Spleen (tissue), 11 donors: ENCODE measurements at regions not wholly inside any gene's neighbourhood (a gene's known extent, or its start where the extent isn't known, plus 50 kb on each side); places are given as distances from the start of the nearest gene placed in this dataset.

Source experiments
- DNase-seq: peaks from one replicate; pipeline ENCODE4 v3.0.0-alpha.2; 2020
- H3K27ac ChIP-seq, 8 donors: fragments of 200-600 bp; sonication (generic) in 7 of 8; 1 replicate in 4 of 8; 2 replicates in 4 of 8; pipeline versions ENCODE4 v1.5.0 to v1.8.0; 2016 to 2021; ENCODE audit warnings: inconsistent platforms in 4 of 8, mild to moderate bottlenecking in 4 of 8, moderate library complexity in 1 of 8
- H3K27me3 ChIP-seq, 7 donors: fragments of 200-600 bp; sonication (generic) in 6 of 7; replicated peaks in 1 of 7; 1 replicate in 4 of 7; 2 replicates in 3 of 7; pipeline versions ENCODE4 v1.5.0 to v1.8.0; 2016 to 2021; ENCODE audit warnings: inconsistent platforms in 3 of 7, mild to moderate bottlenecking in 1 of 7
- H3K36me3 ChIP-seq, 6 donors: fragments of 200-600 bp; sonication (generic) in 5 of 6; 1 replicate in 4 of 6; 2 replicates in 2 of 6; pipeline versions ENCODE4 v1.5.0 to v1.8.0; 2016 to 2021; ENCODE audit warnings: inconsistent platforms in 2 of 6
- H3K4me1 ChIP-seq, 6 donors: fragments of 200-600 bp; sonication (generic) in 5 of 6; 1 replicate in 3 of 6; 2 replicates in 3 of 6; pipeline versions ENCODE4 v1.5.0 to v1.8.0; 2016 to 2021; ENCODE audit warnings: inconsistent platforms in 3 of 6
- H3K4me3 ChIP-seq, 8 donors: fragments of 200-600 bp; sonication (generic) in 7 of 8; 1 replicate in 4 of 8; 2 replicates in 4 of 8; pipeline versions ENCODE4 v1.5.0 to v1.8.0; 2016 to 2021; ENCODE audit warnings: inconsistent platforms in 4 of 8, mild to moderate bottlenecking in 4 of 8, moderate library complexity in 2 of 8
- H3K9me3 ChIP-seq, 8 donors: fragments of 200-600 bp; sonication (generic) in 7 of 8; 1 replicate in 4 of 8; 2 replicates in 4 of 8; pipeline versions ENCODE4 v1.5.0 to v1.8.0; 2016 to 2021; ENCODE audit warnings: inconsistent platforms in 4 of 8
- POLR2A ChIP-seq, 3 donors: fragments of 450-650 bp; IDR thresholded peaks; one replicate each; pipeline ENCODE4 v1.5.1; 2017; ENCODE audit warnings: antibody characterized with exemption in 3 of 3, mild to moderate bottlenecking in 1 of 3
- POLR2AphosphoS5 ChIP-seq, 3 donors: sonication (generic); formaldehyde crosslinking; IDR thresholded peaks; one replicate each; pipeline ENCODE4 v1.5.1; 2017; ENCODE audit warnings: antibody characterized with exemption in 3 of 3
- WGBS, 5 donors: extraction: QIAGEN DNeasy Blood & Tissue Kit in 3 of 5; methylation state at CpG; one replicate each; pipeline versions ENCODE4 v1.1.5 to v1.1.7; 2013 to 2018; 5-methylcytosine and 5-hydroxymethylcytosine counted together
- intact Hi-C: fragments of 100-400 bp; cut with DNase I; formaldehyde crosslinking; loops from one replicate; pipeline ENCODE4 v1.15.0; 2023; ENCODE audit warnings: low total_unique reads
- TF ChIP-seq, protein P1 (sequence below), 11 experiments: fragments of 200-600 bp in 7 of 11; fragments of 450-650 bp in 4 of 11; sonication (generic) in 4 of 11; IDR thresholded peaks in 8 of 11; conservative IDR thresholded peaks in 3 of 11; 1 replicate in 7 of 11; 2 replicates in 4 of 11; pipeline versions ENCODE4 v1.4.0 to v1.8.0; 2016 to 2021; ENCODE audit warnings: antibody characterized with exemption in 11 of 11, inconsistent platforms in 4 of 11, mild to moderate bottlenecking in 1 of 11
- donor health status: healthy with polysubstance abuse.
- donor health status: DM: no; HTN: no; CAD: no; lungs with moderate emphysema.
- donor health status: DM: no; HTN: no; CAD: no.
- donor health status: Bipolar disorder and iron deficiency.
- donor health status: healthy.
- donor health status: DM: no; HTN: no; CAD: no.
- donor health status: DM: yes; HTN: yes; CAD: no.

GRCh38 chr14:53882684-53883083, 73.9 kb downstream of the BMP4 start:
- DNase-seq, result no peak
- Histone ChIP-seq H3K36me3 (no peaks in the 10 kb centered on the region), H3K4me1 (no peaks in the 10 kb centered on the region), H3K9me3 (no peaks in the 10 kb centered on the region), H3K27me3 (no peaks in the 10 kb centered on the region), H3K27ac (no peak overlapping the region), H3K4me3 (no peak overlapping the region)
- WGBS, 5 donors, result 45 to 58% (median 55%) methylated on average over 4 of the region's 4 CpGs
- TF ChIP-seq, protein P1, sequence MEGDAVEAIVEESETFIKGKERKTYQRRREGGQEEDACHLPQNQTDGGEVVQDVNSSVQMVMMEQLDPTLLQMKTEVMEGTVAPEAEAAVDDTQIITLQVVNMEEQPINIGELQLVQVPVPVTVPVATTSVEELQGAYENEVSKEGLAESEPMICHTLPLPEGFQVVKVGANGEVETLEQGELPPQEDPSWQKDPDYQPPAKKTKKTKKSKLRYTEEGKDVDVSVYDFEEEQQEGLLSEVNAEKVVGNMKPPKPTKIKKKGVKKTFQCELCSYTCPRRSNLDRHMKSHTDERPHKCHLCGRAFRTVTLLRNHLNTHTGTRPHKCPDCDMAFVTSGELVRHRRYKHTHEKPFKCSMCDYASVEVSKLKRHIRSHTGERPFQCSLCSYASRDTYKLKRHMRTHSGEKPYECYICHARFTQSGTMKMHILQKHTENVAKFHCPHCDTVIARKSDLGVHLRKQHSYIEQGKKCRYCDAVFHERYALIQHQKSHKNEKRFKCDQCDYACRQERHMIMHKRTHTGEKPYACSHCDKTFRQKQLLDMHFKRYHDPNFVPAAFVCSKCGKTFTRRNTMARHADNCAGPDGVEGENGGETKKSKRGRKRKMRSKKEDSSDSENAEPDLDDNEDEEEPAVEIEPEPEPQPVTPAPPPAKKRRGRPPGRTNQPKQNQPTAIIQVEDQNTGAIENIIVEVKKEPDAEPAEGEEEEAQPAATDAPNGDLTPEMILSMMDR (IDR thresholded peaks at IDR 0.05 in 8 of 11, conservative IDR thresholded peaks at IDR 0.05 in 3 of 11), result no peak
- no peak for TF ChIP-seq POLR2A (IDR thresholded peaks at IDR 0.05)
- TF ChIP-seq POLR2AphosphoS5 (IDR thresholded peaks at IDR 0.05), result no peak
- intact Hi-C loops, result no loop called here

- Histone ChIP-seq H3K4me3 (no peak overlapping the region), H3K27me3 (no peaks in the 10 kb centered on the region), H3K27ac (no peak overlapping the region), H3K9me3 (no peaks in the 10 kb centered on the region), H3K4me1 (no peaks in the 10 kb centered on the region), H3K36me3 (no peaks in the 10 kb centered on the region)
- DNase-seq, result no peak
- 75 to 84% (median 79%) methylated on average over 5 of the region's 5 CpGs for WGBS, 5 donors
- intact Hi-C loops, result no loop called here
- no peak for TF ChIP-seq POLR2A (IDR thresholded peaks at IDR 0.05)
- no peak for TF ChIP-seq POLR2AphosphoS5 (IDR thresholded peaks at IDR 0.05)
- TF ChIP-seq, protein P1 (IDR thresholded peaks at IDR 0.05 in 8 of 11, conservative IDR thresholded peaks at IDR 0.05 in 3 of 11), result no peak
Measured at GRCh38 chr14:53881921-53882320, 74.7 kb downstream of the BMP4 start.

DNA sequence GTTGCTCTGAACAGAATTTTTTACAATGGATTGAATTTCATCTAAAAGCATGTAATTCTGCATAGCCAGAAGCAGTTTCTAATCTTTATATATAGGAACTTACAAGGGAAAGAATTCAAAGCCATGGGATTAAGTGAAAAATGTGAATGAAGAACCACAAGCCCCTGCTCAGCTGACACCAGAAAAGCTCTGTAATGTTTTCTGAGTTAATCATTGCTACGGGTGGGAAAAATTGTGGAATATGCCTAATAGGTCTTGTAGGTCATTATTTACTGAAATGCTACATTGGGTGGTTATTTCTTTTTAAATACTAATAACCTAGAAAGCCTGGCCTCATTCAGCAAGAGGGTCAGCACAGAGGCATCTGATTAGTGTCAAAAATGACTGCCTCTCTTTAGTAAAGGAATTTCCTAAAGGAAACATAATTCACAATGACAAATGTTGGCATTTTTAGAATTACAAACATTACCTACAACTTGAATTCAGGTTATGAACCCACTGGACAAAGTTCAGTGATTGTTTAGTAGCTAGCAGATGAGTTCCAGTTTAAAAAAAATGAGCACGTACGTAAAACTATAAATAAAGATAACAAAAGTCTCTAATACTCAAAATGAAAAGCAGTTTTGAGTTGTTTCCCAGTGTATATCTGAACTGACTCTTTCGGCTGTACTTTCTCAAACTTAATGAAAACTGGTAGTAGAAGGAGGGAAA, 75.3 kb downstream of the BMP4 start:
- Histone ChIP-seq H3K27ac (no peak overlapping the region), H3K4me1 (no peaks in the 10 kb centered on the region), H3K27me3 (no peaks in the 10 kb centered on the region), H3K4me3 (no peak overlapping the region), H3K36me3 (no peaks in the 10 kb centered on the region), H3K9me3 (no peaks in the 10 kb centered on the region)
- DNase-seq, result no peak
- WGBS, 5 donors, result 47 to 58% (median 51%) methylated on average over 4 of the region's 4 CpGs
- TF ChIP-seq POLR2A (IDR thresholded peaks at IDR 0.05) (no peak), POLR2AphosphoS5 (IDR thresholded peaks at IDR 0.05) (no peak)
- TF ChIP-seq, protein P1 (IDR thresholded peaks at IDR 0.05 in 8 of 11, conservative IDR thresholded peaks at IDR 0.05 in 3 of 11), result no peak
- intact Hi-C loops, result no loop called here

DNA sequence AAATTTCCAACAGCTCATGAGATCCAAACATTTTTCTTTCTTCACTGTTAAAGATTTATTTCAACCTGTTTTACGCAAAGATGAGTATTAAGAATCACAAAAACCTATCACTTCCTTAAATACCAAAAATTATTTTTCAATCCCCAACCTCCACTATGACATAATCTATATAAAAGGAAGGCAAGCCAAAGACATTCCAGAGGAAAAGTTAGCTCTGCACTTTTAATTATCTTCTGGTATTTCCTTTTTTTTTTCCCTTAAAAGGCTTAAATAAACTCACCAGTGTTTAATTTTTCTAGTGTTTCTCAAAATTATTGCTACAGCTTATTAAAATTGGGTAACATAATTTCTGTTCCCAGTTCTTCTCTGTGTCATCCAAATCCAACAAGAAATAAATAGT, 75.9 kb downstream of the BMP4 start:
- TF ChIP-seq, protein P1 (IDR thresholded peaks at IDR 0.05 in 8 of 11, conservative IDR thresholded peaks at IDR 0.05 in 3 of 11), result no peak
- TF ChIP-seq POLR2A (IDR thresholded peaks at IDR 0.05) (no peak), POLR2AphosphoS5 (IDR thresholded peaks at IDR 0.05) (no peak)
- Histone ChIP-seq H3K27me3 (no peaks in the 10 kb centered on the region), H3K36me3 (no peaks in the 10 kb centered on the region), H3K4me1 (no peaks in the 10 kb centered on the region), H3K4me3 (no peak overlapping the region), H3K27ac (no peak overlapping the region), H3K9me3 (no peaks in the 10 kb centered on the region)
- intact Hi-C loops, result no loop called here
- no peak for DNase-seq
- 84 to 90% (median 88%) methylated on average over 1 of the region's 1 CpG for WGBS, 5 donors
